Upper lobe of right lung (tissue), 1 donor: ENCODE measurements at regions not wholly inside any gene's neighbourhood (a gene's known extent, or its start where the extent isn't known, plus 50 kb on each side); places are given as distances from the start of the nearest gene placed in this dataset.

ENCODE experiments used
- ATAC-seq: fragments of 200-7000 bp; cut with Tn5 transposase; one replicate; pipeline ENCODE4 v1.9.1; 2020; ENCODE audit warnings: mild to moderate bottlenecking, moderate library complexity
- DNase-seq: peaks from one replicate; pipeline ENCODE4 v3.0.0-alpha.2; 2020
- H3K27ac ChIP-seq: fragments of 200-600 bp; one replicate; pipeline ENCODE4 v1.8.0; 2022
- H3K27me3 ChIP-seq: fragments of 200-600 bp; one replicate; pipeline ENCODE4 v1.8.0; 2022; ENCODE audit warnings: mild to moderate bottlenecking
- H3K36me3 ChIP-seq: fragments of 200-600 bp; one replicate; pipeline ENCODE4 v1.8.0; 2022
- H3K4me1 ChIP-seq: fragments of 200-600 bp; one replicate; pipeline ENCODE4 v1.8.0; 2022
- H3K4me3 ChIP-seq: fragments of 200-600 bp; one replicate; pipeline ENCODE4 v1.8.0; 2022; ENCODE audit warnings: mild to moderate bottlenecking
- H3K9me3 ChIP-seq: fragments of 200-600 bp; one replicate; pipeline ENCODE4 v1.8.0; 2022
- intact Hi-C: fragments of 100-400 bp; cut with DNase I; formaldehyde crosslinking; loops from one replicate; pipeline ENCODE4 v1.11.0; 2022
- TF ChIP-seq, protein P1 (sequence below): fragments of 200-600 bp; IDR thresholded peaks from one replicate; pipeline ENCODE4 v1.8.0; 2022; ENCODE audit warnings: antibody characterized with exemption
- donor health status: DM: no; HTN: yes; CAD: no; lungs with severe emphysema.

- intact Hi-C loops, result no loop called here
- no peak for DNase-seq
- no peaks in the 10 kb centered on the region for H3K36me3 ChIP-seq
- H3K9me3 ChIP-seq, result no peaks in the 10 kb centered on the region
- H3K4me3 ChIP-seq, result no peak overlapping the region
- no peaks in the 10 kb centered on the region for H3K4me1 ChIP-seq
- H3K27me3 ChIP-seq, result no peaks in the 10 kb centered on the region
- H3K27ac ChIP-seq, result peak overlapping the region; percentile 40
- peak; percentile 52 for ATAC-seq
- TF ChIP-seq, protein P1, sequence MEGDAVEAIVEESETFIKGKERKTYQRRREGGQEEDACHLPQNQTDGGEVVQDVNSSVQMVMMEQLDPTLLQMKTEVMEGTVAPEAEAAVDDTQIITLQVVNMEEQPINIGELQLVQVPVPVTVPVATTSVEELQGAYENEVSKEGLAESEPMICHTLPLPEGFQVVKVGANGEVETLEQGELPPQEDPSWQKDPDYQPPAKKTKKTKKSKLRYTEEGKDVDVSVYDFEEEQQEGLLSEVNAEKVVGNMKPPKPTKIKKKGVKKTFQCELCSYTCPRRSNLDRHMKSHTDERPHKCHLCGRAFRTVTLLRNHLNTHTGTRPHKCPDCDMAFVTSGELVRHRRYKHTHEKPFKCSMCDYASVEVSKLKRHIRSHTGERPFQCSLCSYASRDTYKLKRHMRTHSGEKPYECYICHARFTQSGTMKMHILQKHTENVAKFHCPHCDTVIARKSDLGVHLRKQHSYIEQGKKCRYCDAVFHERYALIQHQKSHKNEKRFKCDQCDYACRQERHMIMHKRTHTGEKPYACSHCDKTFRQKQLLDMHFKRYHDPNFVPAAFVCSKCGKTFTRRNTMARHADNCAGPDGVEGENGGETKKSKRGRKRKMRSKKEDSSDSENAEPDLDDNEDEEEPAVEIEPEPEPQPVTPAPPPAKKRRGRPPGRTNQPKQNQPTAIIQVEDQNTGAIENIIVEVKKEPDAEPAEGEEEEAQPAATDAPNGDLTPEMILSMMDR, result no peak
Measured at GRCh38 chr5:93359296-93359959, 221.6 kb downstream of the NR2F1-AS1 start.

DNA sequence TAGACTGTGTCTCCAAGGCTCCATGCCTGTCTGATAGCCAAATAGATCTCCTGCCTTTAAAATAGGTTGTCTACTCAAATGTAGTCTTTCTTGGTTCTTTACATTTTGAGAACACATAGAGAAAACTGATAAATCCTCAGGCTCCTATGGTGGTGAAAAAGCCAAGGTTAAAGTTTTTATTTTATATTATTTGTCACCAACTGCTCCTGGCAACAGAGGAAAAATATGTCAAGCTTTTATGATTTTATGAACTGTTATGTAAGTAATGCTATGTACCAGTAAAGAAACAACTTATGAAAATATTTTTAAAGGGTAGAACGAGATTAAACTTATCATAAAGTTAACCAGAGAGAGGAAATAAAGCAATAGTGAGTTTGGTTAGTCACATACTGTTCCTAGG lies 222.8 kb downstream of the NR2F1-AS1 start:
- no peaks in the 10 kb centered on the region for H3K27me3 ChIP-seq
- TF ChIP-seq, protein P1, result no peak
- DNase-seq, result no peak

GRCh38 chr5:93357686-93358085 lies 223.3 kb downstream of the NR2F1-AS1 start:
- H3K27me3 ChIP-seq, result no peaks in the 10 kb centered on the region
- H3K4me1 ChIP-seq, result no peaks in the 10 kb centered on the region
- intact Hi-C loops, result no loop called here
- TF ChIP-seq, protein P1, result no peak
- ATAC-seq (no peak), DNase-seq (no peak)
- H3K27ac ChIP-seq, result no peak overlapping the region
- H3K4me3 ChIP-seq, result no peak overlapping the region
- H3K9me3 ChIP-seq, result no peaks in the 10 kb centered on the region
- no peaks in the 10 kb centered on the region for H3K36me3 ChIP-seq

More for the DNA sequence above, 222.8 kb downstream of the NR2F1-AS1 start:
- Histone ChIP-seq H3K36me3 (no peaks in the 10 kb centered on the region), H3K4me1 (no peaks in the 10 kb centered on the region), H3K27ac (no peak overlapping the region), H3K9me3 (no peaks in the 10 kb centered on the region), H3K4me3 (no peak overlapping the region)
- ATAC-seq, result no peak
- intact Hi-C loops, result no loop called here

GRCh38 chr5:93355691-93356090 lies 225.3 kb downstream of the NR2F1-AS1 start:
- DNase-seq (no peak), ATAC-seq (no peak)
- no peak overlapping the region for H3K27ac ChIP-seq
- no peaks in the 10 kb centered on the region for H3K9me3 ChIP-seq
- TF ChIP-seq, protein P1, result no peak
- intact Hi-C loops, result no loop called here
- no peaks in the 10 kb centered on the region for H3K4me1 ChIP-seq
- H3K27me3 ChIP-seq, result no peaks in the 10 kb centered on the region
- no peaks in the 10 kb centered on the region for H3K36me3 ChIP-seq
- H3K4me3 ChIP-seq, result no peak overlapping the region

DNA sequence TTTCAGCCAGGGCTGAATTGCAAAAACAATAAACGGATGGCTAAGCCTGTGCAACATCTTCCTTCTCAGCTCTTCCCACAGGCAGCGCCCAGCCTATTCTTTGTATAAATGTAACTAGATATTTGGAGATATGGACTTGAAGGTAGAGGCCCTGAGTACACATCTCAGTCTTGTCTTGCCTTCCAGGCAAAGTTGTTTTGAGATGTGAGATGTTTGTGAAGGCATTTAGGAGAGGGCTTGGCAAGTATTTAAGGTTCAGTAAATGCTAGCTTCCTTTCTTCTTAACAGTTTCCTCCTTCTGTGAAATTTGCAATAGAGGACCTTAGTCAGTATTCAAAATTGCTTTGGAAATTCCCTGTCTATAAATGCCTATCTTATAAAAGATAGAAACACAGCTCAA lies 228.8 kb downstream of the NR2F1-AS1 start:
- no peak for DNase-seq

More for the DNA sequence above, 228.8 kb downstream of the NR2F1-AS1 start:
- intact Hi-C loops, result no loop called here
- Histone ChIP-seq H3K27ac (no peak overlapping the region), H3K27me3 (no peaks in the 10 kb centered on the region), H3K4me1 (no peaks in the 10 kb centered on the region), H3K9me3 (no peaks in the 10 kb centered on the region), H3K36me3 (no peaks in the 10 kb centered on the region), H3K4me3 (no peak overlapping the region)
- no peak for ATAC-seq
- TF ChIP-seq, protein P1, result no peak
